OCI-LY7 (cell line): ENCODE measurements at regions not wholly inside any gene's neighbourhood (a gene's known extent, or its start where the extent isn't known, plus 50 kb on each side); places are given as distances from the start of the nearest gene placed in this dataset.

Experiments
- BruUV-seq: library from RNA; stranded (reverse); fragments of 400-500 nt; replicated peaks from 2 replicates; lab custom pipeline; 2021; lab: Mats Ljungman, UMichigan
- CTCF ChIA-PET: fragments of 300-600 bp; sonication (Branson Sonifier 250); formaldehyde crosslinking; loops from one replicate; lab custom pipeline; 2022; ENCODE audit warnings: antibody characterized with exemption; ENCODE audit not compliant: unreplicated experiment; lab: Charles Lee
- POLR2A ChIA-PET: fragments of 300-600 bp; sonication (Branson Sonifier 250); formaldehyde crosslinking; loops from one replicate; lab custom pipeline; 2022; ENCODE audit warnings: antibody characterized with exemption; lab: Charles Lee
- DNase-seq: peaks from one replicate; pipeline ENCODE4 v3.0.0-alpha.2; 2015; ENCODE audit warnings: low spot score
- H2AFZ ChIP-seq: fragments of 200-600 bp; sonication (generic), shearing (Covaris generic); 2 replicates; pipeline ENCODE4 v1.6.1; 2014; ENCODE audit warnings: mild to moderate bottlenecking, antibody characterized with exemption, low read length, moderate library complexity
- H3K27ac ChIP-seq: fragments of 200-600 bp; sonication (generic); 2 replicates; pipeline ENCODE4 v1.5.1; 2014; ENCODE audit warnings: mixed run types, low read depth, mild to moderate bottlenecking, moderate library complexity, low read length, inconsistent platforms; ENCODE audit not compliant: poor library complexity, severe bottlenecking
- H3K36me3 ChIP-seq: fragments of 200-600 bp; sonication (generic); 2 replicates; pipeline ENCODE4 v1.6.1; 2014; ENCODE audit warnings: mild to moderate bottlenecking, antibody characterized with exemption, low read length, moderate library complexity, mixed read lengths; ENCODE audit not compliant: insufficient read depth
- H3K4me1 ChIP-seq: fragments of 200-600 bp; sonication (generic); 2 replicates; pipeline ENCODE4 v1.5.1; 2014; ENCODE audit warnings: mild to moderate bottlenecking, low read length; ENCODE audit not compliant: insufficient read depth, poor library complexity, severe bottlenecking
- H3K4me2 ChIP-seq: fragments of 200-600 bp; sonication (generic); 2 replicates; pipeline ENCODE4 v1.6.1; 2014; ENCODE audit warnings: mild to moderate bottlenecking, low read length
- H3K4me3 ChIP-seq: fragments of 200-600 bp; sonication (generic); 2 replicates; pipeline ENCODE4 v1.5.1; 2014; ENCODE audit warnings: mild to moderate bottlenecking, low read depth, low read length; ENCODE audit not compliant: poor library complexity, severe bottlenecking
- H3K79me2 ChIP-seq: fragments of 200-600 bp; sonication (generic); 2 replicates; pipeline ENCODE4 v1.6.1; 2016; ENCODE audit warnings: low read depth, mild to moderate bottlenecking, low read length, moderate library complexity, mixed read lengths; ENCODE audit not compliant: insufficient read depth
- H3K9me2 ChIP-seq: fragments of 200-600 bp; sonication (generic); 2 replicates; pipeline ENCODE4 v1.6.1; 2016; ENCODE audit warnings: mild to moderate bottlenecking, low read length, mixed read lengths; ENCODE audit not compliant: insufficient read depth
- H3K9me3 ChIP-seq: fragments of 200-600 bp; sonication (generic); 2 replicates; pipeline ENCODE4 v1.6.1; 2014; ENCODE audit warnings: mild to moderate bottlenecking, mixed run types, low read length, mixed read lengths
- H4K20me1 ChIP-seq: fragments of 200-600 bp; sonication (generic); 2 replicates; pipeline ENCODE4 v1.6.1; 2014; ENCODE audit warnings: mild to moderate bottlenecking, antibody characterized with exemption, low read length, moderate library complexity, mixed read lengths; ENCODE audit not compliant: insufficient read depth
- EZH2phosphoT487 ChIP-seq: fragments of 200-600 bp; sonication (generic); IDR thresholded peaks from 2 replicates; pipeline ENCODE4 v1.6.1; 2018; ENCODE audit warnings: low read depth, borderline replicate concordance, mild to moderate bottlenecking, mixed run types, antibody characterized with exemption, low read length, moderate library complexity, mixed read lengths
- intact Hi-C: fragments of 100-400 bp; cut with micrococcal nuclease; formaldehyde crosslinking; loops from one replicate; pipeline ENCODE4 v1.10.0; 2022; ENCODE audit not compliant: unreplicated experiment
- TF ChIP-seq, protein P1 (sequence below): fragments of 200-600 bp; sonication (generic); conservative IDR thresholded peaks from 2 replicates; pipeline ENCODE4 v1.5.1; 2014; ENCODE audit warnings: mild to moderate bottlenecking, antibody characterized with exemption, low read length, moderate library complexity, mixed read lengths

GRCh38 chr3:30286007-30286669 is 320.3 kb upstream of the TGFBR2 start:
- no peak for DNase-seq
- H3K79me2 ChIP-seq: no peaks in the 10 kb centered on the region
- no peak overlapping the region for H3K4me2 ChIP-seq
- H3K9me2 ChIP-seq: no peaks in the 10 kb centered on the region
- H3K9me3 ChIP-seq: no peaks in the 10 kb centered on the region
- ChIA-PET CTCF (no interaction called here), POLR2A (interaction anchor here (1.1 kb wide), 1 partner anchor 151 kb away, joined by 3 read pairs; no protein-coding TSS in a partner anchor)
- no peak for TF ChIP-seq EZH2phosphoT487
- TF ChIP-seq, protein P1, sequence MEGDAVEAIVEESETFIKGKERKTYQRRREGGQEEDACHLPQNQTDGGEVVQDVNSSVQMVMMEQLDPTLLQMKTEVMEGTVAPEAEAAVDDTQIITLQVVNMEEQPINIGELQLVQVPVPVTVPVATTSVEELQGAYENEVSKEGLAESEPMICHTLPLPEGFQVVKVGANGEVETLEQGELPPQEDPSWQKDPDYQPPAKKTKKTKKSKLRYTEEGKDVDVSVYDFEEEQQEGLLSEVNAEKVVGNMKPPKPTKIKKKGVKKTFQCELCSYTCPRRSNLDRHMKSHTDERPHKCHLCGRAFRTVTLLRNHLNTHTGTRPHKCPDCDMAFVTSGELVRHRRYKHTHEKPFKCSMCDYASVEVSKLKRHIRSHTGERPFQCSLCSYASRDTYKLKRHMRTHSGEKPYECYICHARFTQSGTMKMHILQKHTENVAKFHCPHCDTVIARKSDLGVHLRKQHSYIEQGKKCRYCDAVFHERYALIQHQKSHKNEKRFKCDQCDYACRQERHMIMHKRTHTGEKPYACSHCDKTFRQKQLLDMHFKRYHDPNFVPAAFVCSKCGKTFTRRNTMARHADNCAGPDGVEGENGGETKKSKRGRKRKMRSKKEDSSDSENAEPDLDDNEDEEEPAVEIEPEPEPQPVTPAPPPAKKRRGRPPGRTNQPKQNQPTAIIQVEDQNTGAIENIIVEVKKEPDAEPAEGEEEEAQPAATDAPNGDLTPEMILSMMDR: no peak
- H2AFZ ChIP-seq: no peak overlapping the region
- no TSS peak for BruUV-seq
- H3K4me3 ChIP-seq: no peak overlapping the region
- H4K20me1 ChIP-seq: no peaks in the 10 kb centered on the region
- intact Hi-C loops: no loop called here
- H3K27ac ChIP-seq: no peak overlapping the region
- no peaks in the 10 kb centered on the region for H3K36me3 ChIP-seq
- no peaks in the 10 kb centered on the region for H3K4me1 ChIP-seq

DNA sequence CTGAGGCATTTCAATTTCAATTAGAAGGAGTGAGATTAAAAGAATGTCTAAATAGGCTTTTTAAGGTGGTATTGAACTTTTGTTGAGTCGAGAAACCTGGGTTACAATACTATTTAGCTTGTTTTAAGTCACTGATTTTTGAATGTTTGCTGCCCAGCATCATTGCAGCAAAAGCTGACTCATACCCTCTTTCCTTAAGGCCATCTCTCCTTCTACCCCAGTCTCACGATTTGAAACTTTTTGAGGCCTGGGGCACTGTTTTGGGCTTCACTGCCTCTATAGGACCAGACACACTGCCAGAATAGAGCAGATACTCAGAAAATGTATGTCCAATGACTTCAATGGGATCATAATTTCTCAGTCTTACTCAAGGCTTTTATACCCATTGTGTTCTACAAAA is 319.6 kb upstream of the TGFBR2 start:
- Histone ChIP-seq H3K4me2 (no peak overlapping the region), H4K20me1 (no peaks in the 10 kb centered on the region), H3K9me3 (no peaks in the 10 kb centered on the region), H3K79me2 (no peaks in the 10 kb centered on the region), H3K4me1 (no peaks in the 10 kb centered on the region), H2AFZ (no peak overlapping the region), H3K27ac (no peak overlapping the region), H3K4me3 (no peak overlapping the region), H3K36me3 (no peaks in the 10 kb centered on the region), H3K9me2 (no peaks in the 10 kb centered on the region)
- POLR2A ChIA-PET: interaction anchor here (0.7 to 1.1 kb wide), 2 partner anchors 23 to 152 kb away, joined by 3 read pairs; no protein-coding TSS in a partner anchor
- intact Hi-C loops: no loop called here
- no TSS peak for BruUV-seq
- no peak for TF ChIP-seq EZH2phosphoT487
- TF ChIP-seq, protein P1: no peak
- CTCF ChIA-PET: no interaction called here
- DNase-seq: no peak

- CTCF ChIA-PET: no interaction called here
- H3K79me2 ChIP-seq: no peaks in the 10 kb centered on the region
- H3K4me2 ChIP-seq: no peak overlapping the region
- H3K4me3 ChIP-seq: no peak overlapping the region
- no peak for DNase-seq
- H3K36me3 ChIP-seq: no peaks in the 10 kb centered on the region
- TF ChIP-seq, protein P1: no peak
- no peak for TF ChIP-seq EZH2phosphoT487
- H2AFZ ChIP-seq: no peak overlapping the region
- intact Hi-C loops: no loop called here
- H3K27ac ChIP-seq: no peak overlapping the region
- POLR2A ChIA-PET: interaction anchor here (0.6 to 0.9 kb wide), 2 partner anchors 17 to 64 kb away, joined by 3 to 4 read pairs; no protein-coding TSS in a partner anchor
- H4K20me1 ChIP-seq: no peaks in the 10 kb centered on the region
- no peaks in the 10 kb centered on the region for H3K9me2 ChIP-seq
- BruUV-seq: no TSS peak
- H3K9me3 ChIP-seq: no peaks in the 10 kb centered on the region
- H3K4me1 ChIP-seq: no peaks in the 10 kb centered on the region
Measured at GRCh38 chr3:30288830-30289229, 317.6 kb upstream of the TGFBR2 start.
